SK-N-SH (cell line): ENCODE measurements at regions not wholly inside any gene's neighbourhood (a gene's known extent, or its start where the extent isn't known, plus 50 kb on each side); places are given as distances from the start of the nearest gene placed in this dataset.

Experiments
- CTCF ChIA-PET: fragments of 300-600, 350-600 bp; formaldehyde crosslinking; extraction: SDS; loops from one replicate; lab custom pipeline; 2021; lab: Yijun Ruan, JAX
- POLR2A ChIA-PET: fragments of 350-600 bp; sonication (Branson Sonifier 250); formaldehyde crosslinking; extraction: SDS; loops from one replicate; lab custom pipeline; 2020; ENCODE audit warnings: antibody characterized with exemption, inconsistent platforms; lab: Yijun Ruan, JAX
- DNase-seq: peaks from one replicate; pipeline ENCODE4 v3.0.0; 2012
- H2AFZ ChIP-seq: fragments of 200-600 bp; sonication (generic); 2 replicates; pipeline ENCODE4 v1.8.1; 2016; ENCODE audit warnings: antibody characterized with exemption, mild to moderate bottlenecking, low read depth
- H3F3A ChIP-seq: fragments of 200-600 bp; sonication (generic); replicated peaks from 2 replicates; pipeline ENCODE3; 2016; ENCODE audit warnings: antibody characterized with exemption, mild to moderate bottlenecking; ENCODE audit not compliant: insufficient read depth
- H3K27ac ChIP-seq, 2 experiments: fragments of 200-500 bp in 1 of 2; fragments of 200-600 bp in 1 of 2; sonication (Bioruptor generic) in 1 of 2; sonication (generic), shearing (Covaris generic) in 1 of 2; 2 replicates each; pipeline versions ENCODE4 v1.5.1 to v1.6.1; 2014 to 2016; ENCODE audit warnings: low read depth in 2 of 2, inconsistent platforms in 1 of 2, low read length in 1 of 2, mild to moderate bottlenecking in 1 of 2, mixed read lengths in 1 of 2
- H3K27me3 ChIP-seq: fragments of 200-600 bp; sonication (generic), shearing (Covaris generic); 2 replicates; pipeline ENCODE4 v1.6.1; 2016; ENCODE audit warnings: mixed run types; ENCODE audit not compliant: insufficient read depth
- H3K36me3 ChIP-seq, 2 experiments: fragments of 200-500 bp in 1 of 2; fragments of 200-600 bp in 1 of 2; sonication (Bioruptor generic) in 1 of 2; sonication (generic) in 1 of 2; replicated peaks in 1 of 2; 2 replicates each; pipeline versions ENCODE3 to v1.5.1; 2014 to 2016; ENCODE audit warnings: low read length in 1 of 2, mild to moderate bottlenecking in 1 of 2; ENCODE audit not compliant: insufficient read depth in 2 of 2, control insufficient read depth in 1 of 2
- H3K4me1 ChIP-seq, 2 experiments: fragments of 200-500 bp in 1 of 2; fragments of 200-600 bp in 1 of 2; sonication (Bioruptor generic) in 1 of 2; sonication (generic), shearing (Covaris generic) in 1 of 2; 2 replicates each; pipeline versions ENCODE4 v1.5.1 to v1.6.1; 2014 to 2016; ENCODE audit warnings: low read depth in 1 of 2, low read length in 1 of 2, mixed run types in 1 of 2; ENCODE audit not compliant: insufficient read depth in 2 of 2, control insufficient read depth in 1 of 2
- H3K4me2 ChIP-seq: fragments of 200-600 bp; sonication (generic), shearing (Covaris generic); 2 replicates; pipeline ENCODE4 v1.6.1; 2017; ENCODE audit warnings: mixed run types
- H3K4me3 ChIP-seq, 2 experiments: fragments of 200-500 bp in 1 of 2; fragments of 200-600 bp in 1 of 2; sonication (Bioruptor generic) in 1 of 2; sonication (generic), shearing (Covaris generic) in 1 of 2; 2 replicates each; pipeline versions ENCODE4 v1.5.1 to v1.8.1; 2014 to 2016; ENCODE audit warnings: low read depth in 2 of 2, inconsistent platforms in 1 of 2, low read length in 1 of 2, mild to moderate bottlenecking in 1 of 2, mixed read lengths in 1 of 2, moderate library complexity in 1 of 2
- H3K79me2 ChIP-seq: fragments of 200-600 bp; sonication (generic); 2 replicates; pipeline ENCODE4 v1.8.1; 2017; ENCODE audit warnings: mild to moderate bottlenecking; ENCODE audit not compliant: insufficient read depth
- H3K9ac ChIP-seq: fragments of 200-600 bp; sonication (generic); 2 replicates; pipeline ENCODE4 v1.6.1; 2017; ENCODE audit warnings: mixed run types
- H3K9me2 ChIP-seq: fragments of 200-600 bp; sonication (generic); 2 replicates; pipeline ENCODE4 v1.6.1; 2017; ENCODE audit warnings: mixed run types
- H3K9me3 ChIP-seq: fragments of 200-600 bp; sonication (generic); 2 replicates; pipeline ENCODE4 v1.6.1; 2017; ENCODE audit warnings: mixed run types, mild to moderate bottlenecking, moderate library complexity
- H4K20me1 ChIP-seq: fragments of 200-600 bp; sonication (generic); 2 replicates; pipeline ENCODE4 v1.6.1; 2017; ENCODE audit warnings: mild to moderate bottlenecking, mixed run types; ENCODE audit not compliant: insufficient read depth
- FOXJ3 ChIP-seq: sonication (generic); formaldehyde crosslinking; IDR thresholded peaks from 2 replicates; pipeline ENCODE4 v1.5.1; 2020; ENCODE audit warnings: mild to moderate bottlenecking, missing genetic modification reagents
- FOXM1 ChIP-seq: IDR thresholded peaks from 2 replicates; pipeline ENCODE4 v1.4.0; 2012; ENCODE audit warnings: low read depth, mild to moderate bottlenecking
- GABPA ChIP-seq: IDR thresholded peaks from 2 replicates; pipeline ENCODE4 v1.4.0; 2012; ENCODE audit warnings: low read depth, mild to moderate bottlenecking
- JUND ChIP-seq: IDR thresholded peaks from 2 replicates; pipeline ENCODE4 v1.4.0; 2012
- MXI1 ChIP-seq: IDR thresholded peaks from 2 replicates; pipeline ENCODE4 v1.6.1; 2012; ENCODE audit warnings: mild to moderate bottlenecking, low read depth, low read length, improper control_type of control experiment
- POLR2AphosphoS5 ChIP-seq: IDR thresholded peaks from 2 replicates; pipeline ENCODE4 v1.6.1; 2012; ENCODE audit warnings: low read depth, low read length
- RFX5 ChIP-seq: IDR thresholded peaks from 2 replicates; pipeline ENCODE4 v1.6.1; 2012; ENCODE audit warnings: mild to moderate bottlenecking, improper control_type of control experiment, low read length
- SMC3 ChIP-seq: IDR thresholded peaks from 2 replicates; pipeline ENCODE4 v1.6.1; 2012; ENCODE audit warnings: low read depth, low read length, improper control_type of control experiment
- TCF12 ChIP-seq: IDR thresholded peaks from 2 replicates; pipeline ENCODE4 v1.4.0; 2012
- TEAD4 ChIP-seq: IDR thresholded peaks from 2 replicates; pipeline ENCODE4 v1.4.0; 2012; ENCODE audit warnings: mild to moderate bottlenecking, borderline replicate concordance; ENCODE audit not compliant: insufficient read depth
- USF1 ChIP-seq: IDR thresholded peaks from 2 replicates; pipeline ENCODE4 v1.4.0; 2012; ENCODE audit warnings: low read depth, borderline replicate concordance
- WGBS: methylation state at CpG from one replicate; pipeline ENCODE4 v1.1.6; 2017; ENCODE audit warnings: low lambda C conversion rate; 5-methylcytosine and 5-hydroxymethylcytosine counted together
- TF ChIP-seq, protein P1 (sequence below): IDR thresholded peaks from 2 replicates; pipeline ENCODE4 v1.4.0; 2012; ENCODE audit warnings: low read depth, borderline replicate concordance
- TF ChIP-seq, protein P2 (sequence below): IDR thresholded peaks from 2 replicates; pipeline ENCODE4 v1.4.0; 2012; ENCODE audit warnings: low read depth
- TF ChIP-seq, protein P3 (sequence below): IDR thresholded peaks from 2 replicates; pipeline ENCODE4 v1.6.1; 2012; ENCODE audit warnings: mild to moderate bottlenecking, low read depth, low read length, moderate library complexity

- Histone ChIP-seq H3K79me2 (no peaks in the 10 kb centered on the region), H3K4me2 (no peak overlapping the region), H3F3A (no peaks in the 10 kb centered on the region), H3K9ac (no peak overlapping the region), H3K4me3 (no peak overlapping the region), H3K9me3 (peaks cover 11% of the 10 kb centered on the region; the same call in 1 of the 2 replicates), H3K27ac (no peak overlapping the region), H2AFZ (no peak overlapping the region), H3K36me3 (no peaks in the 10 kb centered on the region), H4K20me1 (no peaks in the 10 kb centered on the region), H3K9me2 (no peaks in the 10 kb centered on the region), H3K27me3 (no peaks in the 10 kb centered on the region), H3K4me1 (no peaks in the 10 kb centered on the region)
- no peak for DNase-seq
- ChIA-PET POLR2A (no interaction called here), CTCF (no interaction called here)
- WGBS: 77% methylated on average over 3 of the region's 3 CpGs
- no peak for TF ChIP-seq MXI1
- TF ChIP-seq, protein P1, sequence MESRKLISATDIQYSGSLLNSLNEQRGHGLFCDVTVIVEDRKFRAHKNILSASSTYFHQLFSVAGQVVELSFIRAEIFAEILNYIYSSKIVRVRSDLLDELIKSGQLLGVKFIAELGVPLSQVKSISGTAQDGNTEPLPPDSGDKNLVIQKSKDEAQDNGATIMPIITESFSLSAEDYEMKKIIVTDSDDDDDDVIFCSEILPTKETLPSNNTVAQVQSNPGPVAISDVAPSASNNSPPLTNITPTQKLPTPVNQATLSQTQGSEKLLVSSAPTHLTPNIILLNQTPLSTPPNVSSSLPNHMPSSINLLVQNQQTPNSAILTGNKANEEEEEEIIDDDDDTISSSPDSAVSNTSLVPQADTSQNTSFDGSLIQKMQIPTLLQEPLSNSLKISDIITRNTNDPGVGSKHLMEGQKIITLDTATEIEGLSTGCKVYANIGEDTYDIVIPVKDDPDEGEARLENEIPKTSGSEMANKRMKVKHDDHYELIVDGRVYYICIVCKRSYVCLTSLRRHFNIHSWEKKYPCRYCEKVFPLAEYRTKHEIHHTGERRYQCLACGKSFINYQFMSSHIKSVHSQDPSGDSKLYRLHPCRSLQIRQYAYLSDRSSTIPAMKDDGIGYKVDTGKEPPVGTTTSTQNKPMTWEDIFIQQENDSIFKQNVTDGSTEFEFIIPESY: no peak
- TF ChIP-seq GABPA: no peak
- TF ChIP-seq TCF12: no peak
- no peak for TF ChIP-seq FOXM1
- TF ChIP-seq POLR2AphosphoS5: no peak
- TF ChIP-seq, protein P2, sequence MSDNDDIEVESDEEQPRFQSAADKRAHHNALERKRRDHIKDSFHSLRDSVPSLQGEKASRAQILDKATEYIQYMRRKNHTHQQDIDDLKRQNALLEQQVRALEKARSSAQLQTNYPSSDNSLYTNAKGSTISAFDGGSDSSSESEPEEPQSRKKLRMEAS: no peak
- no peak for TF ChIP-seq SMC3
- TF ChIP-seq, protein P3, sequence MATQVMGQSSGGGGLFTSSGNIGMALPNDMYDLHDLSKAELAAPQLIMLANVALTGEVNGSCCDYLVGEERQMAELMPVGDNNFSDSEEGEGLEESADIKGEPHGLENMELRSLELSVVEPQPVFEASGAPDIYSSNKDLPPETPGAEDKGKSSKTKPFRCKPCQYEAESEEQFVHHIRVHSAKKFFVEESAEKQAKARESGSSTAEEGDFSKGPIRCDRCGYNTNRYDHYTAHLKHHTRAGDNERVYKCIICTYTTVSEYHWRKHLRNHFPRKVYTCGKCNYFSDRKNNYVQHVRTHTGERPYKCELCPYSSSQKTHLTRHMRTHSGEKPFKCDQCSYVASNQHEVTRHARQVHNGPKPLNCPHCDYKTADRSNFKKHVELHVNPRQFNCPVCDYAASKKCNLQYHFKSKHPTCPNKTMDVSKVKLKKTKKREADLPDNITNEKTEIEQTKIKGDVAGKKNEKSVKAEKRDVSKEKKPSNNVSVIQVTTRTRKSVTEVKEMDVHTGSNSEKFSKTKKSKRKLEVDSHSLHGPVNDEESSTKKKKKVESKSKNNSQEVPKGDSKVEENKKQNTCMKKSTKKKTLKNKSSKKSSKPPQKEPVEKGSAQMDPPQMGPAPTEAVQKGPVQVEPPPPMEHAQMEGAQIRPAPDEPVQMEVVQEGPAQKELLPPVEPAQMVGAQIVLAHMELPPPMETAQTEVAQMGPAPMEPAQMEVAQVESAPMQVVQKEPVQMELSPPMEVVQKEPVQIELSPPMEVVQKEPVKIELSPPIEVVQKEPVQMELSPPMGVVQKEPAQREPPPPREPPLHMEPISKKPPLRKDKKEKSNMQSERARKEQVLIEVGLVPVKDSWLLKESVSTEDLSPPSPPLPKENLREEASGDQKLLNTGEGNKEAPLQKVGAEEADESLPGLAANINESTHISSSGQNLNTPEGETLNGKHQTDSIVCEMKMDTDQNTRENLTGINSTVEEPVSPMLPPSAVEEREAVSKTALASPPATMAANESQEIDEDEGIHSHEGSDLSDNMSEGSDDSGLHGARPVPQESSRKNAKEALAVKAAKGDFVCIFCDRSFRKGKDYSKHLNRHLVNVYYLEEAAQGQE: no peak
- TF ChIP-seq TEAD4: no peak
- no peak for TF ChIP-seq FOXJ3
- TF ChIP-seq USF1: no peak
- TF ChIP-seq JUND: no peak
- TF ChIP-seq RFX5: no peak
Measured at GRCh38 chr16:72409423-72409822, 237.5 kb upstream of the PMFBP1 start.
